ENCODE measurements at regions not wholly inside any gene's neighbourhood (a gene's known extent, or its start where the extent isn't known, plus 50 kb on each side); places are given as distances from the start of the nearest gene placed in this dataset.

DNA sequence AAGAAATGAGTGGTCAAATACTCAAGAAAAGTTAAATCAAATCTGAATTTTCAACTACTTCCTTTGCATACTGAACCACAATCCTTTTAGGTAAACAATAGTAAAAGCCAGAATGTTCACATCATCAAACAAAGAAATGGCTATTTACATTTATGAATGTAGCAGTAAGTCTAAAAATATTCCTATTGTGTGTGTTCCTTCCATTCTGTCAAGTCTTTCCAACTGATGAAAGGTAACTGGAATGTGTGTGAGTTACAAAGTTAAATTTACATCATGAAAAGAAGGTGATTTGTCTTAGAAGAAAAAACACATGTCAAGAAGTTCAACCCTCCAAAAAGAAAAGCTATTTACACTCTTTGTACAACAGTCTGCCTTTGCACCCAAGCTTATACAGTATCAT, 203.1 kb downstream of the SIPA1L2 start:
- H2AFZ ChIP-seq (ENCODE audit: low read length): no peak overlapping the region
- H3K18ac ChIP-seq (ENCODE audit: extremely low read depth, low read length): no peak overlapping the region
- H3K23me2 ChIP-seq (ENCODE audit: low read depth, low read length): no peaks in the 10 kb centered on the region
- no peak overlapping the region for H4K8ac ChIP-seq (ENCODE audit: extremely low read depth, insufficient read depth, low read length)
- no peak overlapping the region for H3K4me3 ChIP-seq (ENCODE audit: extremely low read depth in 1 of 4, insufficient read depth in 2 of 4, low read depth in 3 of 4, low read length in 4 of 4)
- H3K14ac ChIP-seq (ENCODE audit: insufficient read length): no peak overlapping the region
- H4K5ac ChIP-seq (ENCODE audit: insufficient read length, low read depth, low read length): no peak overlapping the region
- H4K20me1 ChIP-seq (replicated peaks in 1 of 2; ENCODE audit: control insufficient read depth in 1 of 2, insufficient read depth in 2 of 2, low read length in 2 of 2): peaks cover 0 to 1% of the 10 kb centered on the region in 2 experiments
- H3K4ac ChIP-seq (replicated peaks; ENCODE audit: insufficient read length, low read depth, low read length): no peak overlapping the region
- no peak overlapping the region for H2AK5ac ChIP-seq (ENCODE audit: low read depth, low read length)
- no peak overlapping the region for H3K9ac ChIP-seq (replicated peaks in 1 of 4; ENCODE audit: extremely low read depth in 1 of 4, low read depth in 3 of 4, low read length in 3 of 4)
- H3K56ac ChIP-seq (replicated peaks; ENCODE audit: insufficient read length, low read depth, low read length): no peak overlapping the region
- H3K23ac ChIP-seq (ENCODE audit: insufficient read length): no peak overlapping the region
- H3K79me2 ChIP-seq (ENCODE audit: control insufficient read depth in 1 of 2, insufficient read depth in 2 of 2, low read length in 2 of 2): no peaks in the 10 kb centered on the region
- no peak overlapping the region for H3K27ac ChIP-seq (ENCODE audit: low read depth, low read length)
- H2BK5ac ChIP-seq (ENCODE audit: low read depth, low read length): no peak overlapping the region
- no peak overlapping the region for H3K4me2 ChIP-seq (ENCODE audit: insufficient read depth in 1 of 2, low read depth in 2 of 2, low read length in 2 of 2)
- ChIA-PET POLR2A (ENCODE audit: partially characterized antibody) (no interaction called here), CTCF (ENCODE audit: partially characterized antibody) (no interaction called here)
- no peaks in the 10 kb centered on the region for H3K9me3 ChIP-seq (ENCODE audit: insufficient read depth in 2 of 2, low read depth in 1 of 2, low read length in 1 of 2)
- DNase-seq (ENCODE audit: low read depth in 1 of 2, low spot score in 2 of 2) (no peak), FAIRE-seq (no peak)
- no peak overlapping the region for H4K91ac ChIP-seq (replicated peaks; ENCODE audit: insufficient read length, low read length)
- no peaks in the 10 kb centered on the region for H3K27me3 ChIP-seq (replicated peaks in 1 of 4; ENCODE audit: control insufficient read depth in 3 of 4, extremely low read depth in 1 of 4, insufficient read depth in 3 of 4, low read length in 3 of 4)
- no peaks in the 10 kb centered on the region for H3K4me1 ChIP-seq (replicated peaks in 1 of 4; ENCODE audit: control insufficient read depth in 3 of 4, insufficient read depth in 4 of 4, low read length in 3 of 4)
- no peak overlapping the region for H2BK120ac ChIP-seq (replicated peaks; ENCODE audit: low read depth, low read length)
- TF ChIP-seq SIRT6 (IDR thresholded peaks at IDR 0.05; ENCODE audit: low read length) (no peak), KDM5A (IDR thresholded peaks at IDR 0.05; ENCODE audit: low read length) (no peak), KDM1A (IDR thresholded peaks at IDR 0.05; ENCODE audit: borderline replicate concordance, low read length) (no peak), CTCF (IDR thresholded peaks at IDR 0.05; ENCODE audit: control extremely low read depth in 1 of 3, insufficient read depth in 1 of 3, low read depth in 1 of 3, low read length in 3 of 3) (no peak)
- no peak overlapping the region for H2BK20ac ChIP-seq (ENCODE audit: low read length)
- no peaks in the 10 kb centered on the region; a peak in 1 of 8 replicates for H3K36me3 ChIP-seq (ENCODE audit: control insufficient read depth in 2 of 4, insufficient read depth in 4 of 4, low read length in 3 of 4)
- H2BK15ac ChIP-seq (ENCODE audit: low read length): no peak overlapping the region
- no peak overlapping the region for H2BK12ac ChIP-seq (ENCODE audit: low read depth, low read length)
- H3K79me1 ChIP-seq (ENCODE audit: low read depth, low read length): no peaks in the 10 kb centered on the region

Data from H1 (cell line).